GM12892 (cell line): ENCODE measurements at regions not wholly inside any gene's neighbourhood (a gene's known extent, or its start where the extent isn't known, plus 50 kb on each side); places are given as distances from the start of the nearest gene placed in this dataset.

ENCODE experiments used
- POLR2A ChIP-seq: IDR thresholded peaks from 2 replicates; pipeline ENCODE4 v1.6.1; 2011; ENCODE audit warnings: low read depth, low read length, control low read depth
- POLR2AphosphoS5 ChIP-seq: IDR thresholded peaks from 2 replicates; pipeline ENCODE4 v1.6.1; 2011; ENCODE audit warnings: low read depth, low read length, control low read depth
- TAF1 ChIP-seq: IDR thresholded peaks from 2 replicates; pipeline ENCODE4 v1.6.1; 2011; ENCODE audit warnings: low read depth, mild to moderate bottlenecking, control low read depth, low read length, borderline replicate concordance

DNA sequence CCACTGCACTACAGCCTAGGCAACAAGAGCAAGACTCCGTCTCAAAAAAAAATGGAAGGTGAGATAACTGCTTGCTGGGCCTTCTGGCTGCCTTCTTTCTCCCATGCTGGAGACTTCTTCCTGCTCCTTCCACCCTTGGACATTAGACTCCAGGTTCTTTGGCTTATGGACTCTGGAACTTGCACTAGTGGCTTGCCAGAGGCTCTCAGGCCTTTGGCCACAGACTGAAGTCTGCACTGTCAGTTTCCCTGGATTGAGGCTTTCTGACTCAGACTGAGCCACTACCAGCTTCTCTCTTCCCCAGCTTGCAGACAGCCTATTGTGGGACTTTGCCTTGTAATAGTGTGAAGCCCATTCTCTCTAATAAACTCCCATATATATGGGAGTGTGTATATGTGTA, 118.5 kb upstream of the SLC14A2 start:
- TF ChIP-seq POLR2AphosphoS5 (no peak), TAF1 (no peak), POLR2A (no peak)
